PC-3 (cell line): ENCODE measurements at regions not wholly inside any gene's neighbourhood (a gene's known extent, or its start where the extent isn't known, plus 50 kb on each side); places are given as distances from the start of the nearest gene placed in this dataset.

Experiments
- ATAC-seq: fragments of 200-7000 bp; cut with Tn5 transposase; 2 replicates; pipeline ENCODE4 v1.9.1; 2020; ENCODE audit warnings: mild to moderate bottlenecking, moderate library complexity
- BruUV-seq: library from RNA; stranded (reverse); fragments of 400-500 nt; replicated peaks from 2 replicates; lab custom pipeline; 2021; lab: Mats Ljungman, UMichigan
- CTCF ChIA-PET: fragments of 300-600 bp; sonication (Branson Sonifier 250); formaldehyde crosslinking; loops from one replicate; lab custom pipeline; 2022; ENCODE audit warnings: antibody characterized with exemption; lab: Charles Lee
- POLR2A ChIA-PET: fragments of 300-600 bp; sonication (Branson Sonifier 250); formaldehyde crosslinking; loops from one replicate; lab custom pipeline; 2022; ENCODE audit warnings: antibody characterized with exemption; ENCODE audit not compliant: unreplicated experiment; lab: Charles Lee
- DNase-seq: peaks from one replicate; pipeline ENCODE4 v3.0.0-alpha.2; 2015
- H2AFZ ChIP-seq: fragments of 300-600 bp; sonication (generic); 2 replicates; pipeline ENCODE4 v1.6.0; 2016; ENCODE audit warnings: antibody characterized with exemption, low read length
- H3F3A ChIP-seq: fragments of 300-600 bp; sonication (generic); one replicate; pipeline ENCODE4 v1.6.0; 2017; ENCODE audit warnings: antibody characterized with exemption, low read length, control low read depth, mild to moderate bottlenecking; ENCODE audit not compliant: unreplicated experiment
- H3K27ac ChIP-seq: fragments of 300-600 bp; sonication (generic); 2 replicates; pipeline ENCODE4 v1.5.1; 2016; ENCODE audit warnings: mild to moderate bottlenecking, low read length
- H3K27me3 ChIP-seq: fragments of 300-600 bp; sonication (generic); 2 replicates; pipeline ENCODE4 v1.6.1; 2016; ENCODE audit warnings: low read length, mixed read lengths
- H3K36me3 ChIP-seq: fragments of 300-600 bp; sonication (generic); 2 replicates; pipeline ENCODE4 v1.6.1; 2016; ENCODE audit warnings: low read depth, mixed run types, low read length, mixed read lengths
- H3K4me1 ChIP-seq: fragments of 300-600 bp; sonication (generic); 2 replicates; pipeline ENCODE4 v1.5.1; 2016; ENCODE audit warnings: low read length; ENCODE audit not compliant: insufficient read depth
- H3K4me2 ChIP-seq: fragments of 300-600 bp; sonication (generic); 2 replicates; pipeline ENCODE4 v1.6.0; 2016; ENCODE audit warnings: low read length
- H3K4me3 ChIP-seq: fragments of 300-600 bp; sonication (generic); 2 replicates; pipeline ENCODE4 v1.5.1; 2016; ENCODE audit warnings: mild to moderate bottlenecking, low read length, mixed read lengths
- H3K79me2 ChIP-seq: fragments of 300-600 bp; sonication (generic); 2 replicates; pipeline ENCODE4 v1.6.1; 2017; ENCODE audit warnings: low read length, mixed read lengths
- H3K9ac ChIP-seq: fragments of 300-600 bp; sonication (generic); 2 replicates; pipeline ENCODE4 v1.6.0; 2016; ENCODE audit warnings: mild to moderate bottlenecking, low read length
- H3K9me2 ChIP-seq: fragments of 300-600 bp; sonication (generic); replicated peaks from 2 replicates; pipeline ENCODE4 v1.6.1; 2016; ENCODE audit warnings: mixed run types, low read length, mixed read lengths
- H3K9me3 ChIP-seq: fragments of 300-600 bp; sonication (generic); 2 replicates; pipeline ENCODE4 v1.6.1; 2016; ENCODE audit warnings: low read length, mixed read lengths
- H4K20me1 ChIP-seq: fragments of 300-600 bp; sonication (generic); 2 replicates; pipeline ENCODE4 v1.6.1; 2016; ENCODE audit warnings: low read length, mixed read lengths
- CTCF ChIP-seq: fragments of 300-600 bp; sonication (generic); conservative IDR thresholded peaks from 2 replicates; pipeline ENCODE4 v1.5.1; 2017; ENCODE audit warnings: antibody characterized with exemption, low read depth, mild to moderate bottlenecking, low read length
- EZH2 ChIP-seq: fragments of 300-600 bp; sonication (generic); IDR thresholded peaks from one replicate; pipeline ENCODE4 v1.6.1; 2017; ENCODE audit warnings: antibody characterized with exemption, mild to moderate bottlenecking, low read length; ENCODE audit not compliant: unreplicated experiment
- EZH2phosphoT487 ChIP-seq: fragments of 300-600 bp; sonication (generic); IDR thresholded peaks from 2 replicates; pipeline ENCODE4 v1.6.1; 2018; ENCODE audit warnings: mild to moderate bottlenecking, antibody characterized with exemption, low read length, borderline replicate concordance
- intact Hi-C: fragments of 100-400 bp; cut with micrococcal nuclease; formaldehyde crosslinking; loops from 2 replicates; pipeline ENCODE4 v1.9.0; 2023

GRCh38 chr19:32067685-32068084 lies 277.7 kb upstream of the ZNF507 start:
- Histone ChIP-seq H3K27me3 (no peaks in the 10 kb centered on the region), H3K4me2 (no peak overlapping the region), H3K9ac (no peak overlapping the region), H2AFZ (no peak overlapping the region), H4K20me1 (no peaks in the 10 kb centered on the region), H3K9me2 (no peaks in the 10 kb centered on the region), H3K79me2 (no peaks in the 10 kb centered on the region), H3K4me3 (no peak overlapping the region), H3K9me3 (no peaks in the 10 kb centered on the region), H3K27ac (no peak overlapping the region), H3K4me1 (no peaks in the 10 kb centered on the region), H3K36me3 (no peaks in the 10 kb centered on the region), H3F3A (no peaks in the 10 kb centered on the region)
- ChIA-PET POLR2A (no interaction called here), CTCF (no interaction called here)
- no peak for DNase-seq
- BruUV-seq, result no TSS peak
- intact Hi-C loops, result no loop called here
- no peak for ATAC-seq
- no peak for TF ChIP-seq EZH2phosphoT487
- TF ChIP-seq EZH2, result no peak
- no peak for TF ChIP-seq CTCF

GRCh38 chr19:32068793-32069192 lies 276.6 kb upstream of the ZNF507 start:
- Histone ChIP-seq H2AFZ (no peak overlapping the region), H4K20me1 (no peaks in the 10 kb centered on the region), H3K9me2 (no peaks in the 10 kb centered on the region), H3K4me1 (no peaks in the 10 kb centered on the region), H3K27me3 (no peaks in the 10 kb centered on the region), H3F3A (no peaks in the 10 kb centered on the region), H3K4me3 (no peak overlapping the region), H3K79me2 (no peaks in the 10 kb centered on the region), H3K4me2 (no peak overlapping the region), H3K9me3 (no peaks in the 10 kb centered on the region), H3K27ac (no peak overlapping the region), H3K36me3 (no peaks in the 10 kb centered on the region), H3K9ac (no peak overlapping the region)
- no peak for DNase-seq
- CTCF ChIA-PET, result no interaction called here
- BruUV-seq, result no TSS peak
- intact Hi-C loops, result no loop called here
- POLR2A ChIA-PET, result no interaction called here
- no peak for ATAC-seq
- TF ChIP-seq EZH2phosphoT487 (no peak), CTCF (no peak), EZH2 (no peak)

- H3K27me3 ChIP-seq, result no peaks in the 10 kb centered on the region
- no peaks in the 10 kb centered on the region for H3K4me1 ChIP-seq
- H3K79me2 ChIP-seq, result no peaks in the 10 kb centered on the region
- TF ChIP-seq EZH2phosphoT487 (no peak), CTCF (no peak), EZH2 (no peak)
- H3K4me2 ChIP-seq, result no peak overlapping the region
- H3K9me3 ChIP-seq, result no peaks in the 10 kb centered on the region
- H4K20me1 ChIP-seq, result no peaks in the 10 kb centered on the region
- no peaks in the 10 kb centered on the region for H3K36me3 ChIP-seq
- no peak for ATAC-seq
- no peaks in the 10 kb centered on the region for H3F3A ChIP-seq
- BruUV-seq, result no TSS peak
- no peak overlapping the region for H3K9ac ChIP-seq
- no peak overlapping the region for H2AFZ ChIP-seq
- intact Hi-C loops, result no loop called here
- ChIA-PET CTCF (no interaction called here), POLR2A (no interaction called here)
- no peak for DNase-seq
- H3K9me2 ChIP-seq, result no peaks in the 10 kb centered on the region
- no peak overlapping the region for H3K27ac ChIP-seq
- H3K4me3 ChIP-seq, result no peak overlapping the region
These were observed 275.3 kb upstream of the ZNF507 start for GRCh38 chr19:32070101-32070500.
